ENCODE measurements at regions not wholly inside any gene's neighbourhood (a gene's known extent, or its start where the extent isn't known, plus 50 kb on each side); places are given as distances from the start of the nearest gene placed in this dataset.

GRCh38 chr11:37230865-37231264, 632.8 kb upstream of the RAG2 start:
- Histone ChIP-seq H3K4me3 (replicated peaks in 1 of 3) (no peak overlapping the region), H3K4me1 (no peaks in the 10 kb centered on the region), H3K27ac (no peak overlapping the region), H3K27me3 (no peaks in the 10 kb centered on the region), H3K36me3 (no peaks in the 10 kb centered on the region), H3K9me3 (no peaks in the 10 kb centered on the region)
- intact Hi-C loops (cut with DNase I) = no loop called here
- WGBS, 2 donors = 90 to 94% methylated on average over 1 of the region's 1 CpG
- TF ChIP-seq CTCF (IDR thresholded peaks at IDR 0.05) = no peak
- TF ChIP-seq POLR2A (IDR thresholded peaks at IDR 0.05) = no peak
- no peak for DNase-seq

- DNase-seq = no peak
- intact Hi-C loops (cut with DNase I) = no loop called here
- no peak overlapping the region for H3K27ac ChIP-seq
- no peak overlapping the region for H3K4me3 ChIP-seq (replicated peaks in 1 of 3)
- no peaks in the 10 kb centered on the region for H3K4me1 ChIP-seq
- H3K9me3 ChIP-seq = no peaks in the 10 kb centered on the region
- H3K36me3 ChIP-seq = no peaks in the 10 kb centered on the region
- 85 to 96% methylated on average over 3 to 4 of the region's 4 CpGs for WGBS, 2 donors
- no peak for TF ChIP-seq POLR2A (IDR thresholded peaks at IDR 0.05)
- no peak for TF ChIP-seq CTCF (IDR thresholded peaks at IDR 0.05)
- H3K27me3 ChIP-seq = no peaks in the 10 kb centered on the region
These were observed 625.9 kb upstream of the RAG2 start for GRCh38 chr11:37223962-37224361.

GRCh38 chr11:37203006-37203405, 605.0 kb upstream of the RAG2 start:
- TF ChIP-seq CTCF (IDR thresholded peaks at IDR 0.05) (no peak), POLR2A (IDR thresholded peaks at IDR 0.05) (no peak)
- Histone ChIP-seq H3K36me3 (no peaks in the 10 kb centered on the region), H3K9me3 (no peaks in the 10 kb centered on the region), H3K27me3 (no peaks in the 10 kb centered on the region), H3K27ac (no peak overlapping the region), H3K4me3 (replicated peaks in 1 of 3) (no peak overlapping the region), H3K4me1 (no peaks in the 10 kb centered on the region)
- WGBS, 2 donors = 84 to 89% methylated on average over 5 of the region's 5 CpGs
- intact Hi-C loops (cut with DNase I) = no loop called here
- DNase-seq = no peak

GRCh38 chr11:37199082-37199481, 601.0 kb upstream of the RAG2 start:
- no peak for TF ChIP-seq CTCF (IDR thresholded peaks at IDR 0.05)
- TF ChIP-seq POLR2A (IDR thresholded peaks at IDR 0.05) = no peak
- Histone ChIP-seq H3K4me3 (replicated peaks in 1 of 3) (no peak overlapping the region), H3K9me3 (no peaks in the 10 kb centered on the region), H3K4me1 (no peaks in the 10 kb centered on the region), H3K27me3 (no peaks in the 10 kb centered on the region), H3K27ac (no peak overlapping the region), H3K36me3 (no peaks in the 10 kb centered on the region)
- no peak for DNase-seq
- 60 to 80% methylated on average over 1 of the region's 1 CpG for WGBS, 2 donors
- intact Hi-C loops (cut with DNase I) = no loop called here

GRCh38 chr11:37184326-37184725, 586.3 kb upstream of the RAG2 start:
- H3K9me3 ChIP-seq = no peaks in the 10 kb centered on the region
- H3K4me1 ChIP-seq = no peaks in the 10 kb centered on the region
- H3K4me3 ChIP-seq (replicated peaks in 1 of 3) = no peak overlapping the region
- DNase-seq = no peak
- WGBS, 2 donors = 5 to 13% methylated on average over 1 of the region's 1 CpG
- intact Hi-C loops (cut with DNase I) = no loop called here
- H3K27me3 ChIP-seq = no peaks in the 10 kb centered on the region
- no peak overlapping the region for H3K27ac ChIP-seq
- no peak for TF ChIP-seq CTCF (IDR thresholded peaks at IDR 0.05)
- no peak for TF ChIP-seq POLR2A (IDR thresholded peaks at IDR 0.05)
- no peaks in the 10 kb centered on the region for H3K36me3 ChIP-seq
